ENCODE measurements at regions not wholly inside any gene's neighbourhood (a gene's known extent, or its start where the extent isn't known, plus 50 kb on each side); places are given as distances from the start of the nearest gene placed in this dataset.
A peak's percentile ranks its signal among the peaks of the same experiment; 100 is the strongest.

DNA sequence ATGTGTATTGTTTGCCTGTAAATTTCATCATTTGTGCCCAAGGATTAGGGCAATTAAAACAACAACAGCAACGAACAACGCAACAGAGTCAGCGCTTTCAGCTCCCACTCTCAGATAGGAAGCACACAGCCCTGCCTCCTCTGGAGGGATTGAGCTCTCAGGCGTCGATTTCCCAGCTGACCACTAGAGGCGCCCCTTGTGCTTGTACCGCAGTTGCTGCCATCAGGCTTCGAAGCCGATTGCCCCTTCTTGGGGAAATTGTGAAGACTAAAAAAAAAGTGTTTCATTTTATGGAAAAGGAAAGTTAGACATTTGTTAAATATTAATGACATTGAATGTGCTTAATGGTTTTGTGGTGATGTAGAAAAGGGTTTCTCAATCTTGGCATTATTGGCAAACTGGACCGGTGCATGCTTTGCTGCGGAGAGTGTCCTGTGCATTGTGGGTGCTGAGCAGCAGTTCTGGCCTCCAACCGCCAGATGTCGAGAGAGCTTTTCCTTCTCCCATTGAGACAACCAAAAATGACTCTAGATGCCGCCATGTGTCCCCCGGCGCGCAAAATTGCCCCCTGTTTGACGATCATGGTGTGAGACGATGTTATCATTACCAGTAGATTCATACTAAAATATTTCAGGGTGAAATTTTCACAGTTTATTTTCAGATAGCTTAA lies 650.4 kb upstream of the RBFOX1 start:
- no peak for DNase-seq (ENCODE audit: low read depth in 1 of 2, low spot score in 1 of 2)

GRCh38 chr16:6678586-6678985 lies 654.1 kb upstream of the RBFOX1 start:
- DNase-seq (ENCODE audit: low read depth in 1 of 2, low spot score in 1 of 2): no peak

DNA sequence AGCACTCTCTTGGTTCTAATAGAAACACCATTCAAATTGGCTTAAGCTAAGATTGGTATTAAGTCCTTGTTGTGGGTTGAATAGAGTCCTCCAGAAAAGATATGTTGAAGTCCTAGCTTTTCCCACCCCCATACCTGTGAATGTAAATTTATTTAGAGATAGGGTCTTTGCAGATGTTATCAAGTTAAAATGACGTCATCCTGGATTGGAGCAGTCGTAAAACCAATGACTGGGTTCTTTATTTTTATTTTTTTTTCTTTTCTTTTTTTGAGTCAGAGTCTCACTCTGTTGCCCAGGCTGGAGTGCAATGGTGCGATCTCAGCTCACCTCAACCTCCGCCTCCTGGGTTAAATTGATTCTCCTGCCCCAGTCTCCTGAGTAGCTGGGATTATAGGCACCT lies 658.6 kb upstream of the RBFOX1 start:
- no peak for DNase-seq (ENCODE audit: low read depth in 1 of 2, low spot score in 1 of 2)

- DNase-seq (ENCODE audit: low read depth in 1 of 2, low spot score in 1 of 2): no peak
Measured at GRCh38 chr16:6672507-6672906, 660.1 kb upstream of the RBFOX1 start.

GRCh38 chr16:6667393-6667792 lies 665.3 kb upstream of the RBFOX1 start:
- DNase-seq (ENCODE audit: low read depth in 1 of 2, low spot score in 1 of 2): no peak

DNA sequence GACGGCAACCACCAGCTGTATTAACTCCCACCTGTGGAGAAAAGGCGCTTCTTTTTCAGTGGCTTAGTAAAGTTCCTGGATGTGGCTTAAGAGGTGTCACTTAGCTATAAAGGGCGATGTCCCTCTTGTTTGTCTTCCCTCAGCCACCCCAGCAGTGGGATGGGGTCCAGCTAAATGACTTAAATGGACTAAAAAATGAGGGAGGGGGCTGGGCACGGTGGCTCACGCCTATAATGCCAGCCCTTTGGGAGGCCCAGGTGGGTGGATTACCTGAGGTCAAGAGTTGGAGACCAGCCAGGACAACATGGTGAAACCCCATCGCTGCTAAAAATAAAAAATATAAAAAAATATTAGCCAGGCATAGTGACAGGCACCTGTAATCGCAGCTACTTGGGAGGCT lies 667.5 kb upstream of the RBFOX1 start:
- no peak for DNase-seq (ENCODE audit: low read depth in 1 of 2, low spot score in 1 of 2)

DNA sequence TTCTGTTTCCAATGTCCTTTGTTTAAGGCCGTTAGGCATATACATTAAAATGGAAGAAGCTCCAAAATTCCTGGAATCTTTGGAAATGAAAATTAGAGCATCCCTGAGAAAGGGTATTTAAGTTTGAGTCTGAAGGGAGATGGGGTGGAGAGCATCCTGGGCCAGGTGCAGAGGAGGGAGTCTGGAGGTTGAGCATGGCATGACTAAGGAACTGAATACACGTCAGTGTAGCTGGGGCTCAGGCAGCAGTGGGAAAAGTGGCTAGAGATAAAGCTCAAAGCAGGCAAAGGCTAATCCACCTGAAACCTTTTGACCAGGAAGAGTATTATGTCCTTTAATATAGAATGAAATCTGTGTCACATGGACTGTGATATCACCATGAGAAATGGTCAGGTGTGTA lies 669.0 kb upstream of the RBFOX1 start:
- no peak for DNase-seq (ENCODE audit: low read depth in 1 of 2, low spot score in 1 of 2)

DNA sequence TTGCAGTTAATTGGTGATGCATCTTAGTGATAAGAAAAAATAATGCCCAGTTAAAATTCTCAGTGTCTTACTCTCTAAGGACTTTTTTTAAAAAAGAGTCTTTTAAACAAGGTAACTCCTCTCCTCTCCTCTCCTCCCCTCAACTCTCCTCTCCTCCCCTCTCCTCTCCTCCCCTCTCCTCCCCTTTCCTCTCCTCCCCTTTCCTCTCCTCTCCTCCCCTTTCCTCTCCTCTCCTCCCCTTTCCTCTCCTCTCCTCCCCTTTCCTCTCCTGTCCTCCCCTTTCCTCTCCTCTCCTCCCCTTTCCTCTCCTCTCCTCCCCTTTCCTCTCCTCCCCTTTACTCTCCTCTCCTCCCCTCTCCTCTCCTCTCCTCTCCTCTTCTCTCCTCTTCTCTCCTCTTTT lies 675.9 kb upstream of the RBFOX1 start:
- DNase-seq (ENCODE audit: low read depth in 1 of 2, low spot score in 1 of 2): no peak

- DNase-seq (ENCODE audit: low read depth in 1 of 2, low spot score in 1 of 2): no peak
Measured at GRCh38 chr16:6646891-6647290, 685.8 kb upstream of the RBFOX1 start.

DNA sequence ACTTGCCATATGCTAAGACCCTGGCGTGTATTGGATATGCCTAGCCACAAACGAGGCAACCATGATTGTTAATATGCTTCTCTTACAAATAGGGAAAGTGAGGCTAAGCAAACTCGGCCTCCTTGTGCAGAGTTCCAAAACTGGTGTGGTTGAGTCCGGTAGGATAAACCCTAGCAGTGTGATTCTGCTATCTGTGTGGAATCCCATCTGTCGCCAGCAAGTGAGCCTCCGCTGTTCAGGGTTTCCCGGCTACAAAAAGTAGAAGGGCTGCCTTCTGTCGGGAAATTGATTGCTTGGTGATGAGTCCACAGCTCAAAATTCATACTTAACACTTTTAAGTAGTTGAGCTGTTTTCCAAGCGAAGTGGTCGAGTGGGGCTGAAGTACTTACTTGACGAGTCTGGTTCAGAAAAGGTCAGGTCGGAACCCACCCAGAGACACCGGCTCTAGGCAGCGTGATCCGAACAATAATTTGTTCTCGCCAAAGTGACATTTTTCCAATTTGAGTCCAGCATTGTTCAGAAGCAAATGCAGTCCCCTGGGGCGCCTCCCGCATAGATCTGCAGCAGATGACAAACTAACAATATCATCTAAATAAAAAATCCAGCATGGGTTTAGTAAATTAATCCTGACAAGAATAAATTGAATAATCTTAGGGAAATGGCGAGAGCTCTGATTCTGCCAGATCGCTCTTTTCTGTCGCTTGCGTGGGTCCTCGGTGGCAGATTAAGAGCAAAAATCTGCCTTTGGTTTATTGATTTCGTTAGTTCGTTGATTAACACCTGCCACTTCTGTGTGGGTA lies 686.7 kb upstream of the RBFOX1 start:
- no peak for DNase-seq (ENCODE audit: low read depth in 1 of 2, low spot score in 1 of 2)

GRCh38 chr16:6644916-6645315 lies 687.7 kb upstream of the RBFOX1 start:
- DNase-seq (ENCODE audit: low read depth in 1 of 2, low spot score in 1 of 2): no peak

GRCh38 chr16:6643080-6643686 lies 689.5 kb upstream of the RBFOX1 start:
- peak; percentile 0 to 39 for DNase-seq (ENCODE audit: low read depth in 1 of 2, low spot score in 1 of 2)

DNA sequence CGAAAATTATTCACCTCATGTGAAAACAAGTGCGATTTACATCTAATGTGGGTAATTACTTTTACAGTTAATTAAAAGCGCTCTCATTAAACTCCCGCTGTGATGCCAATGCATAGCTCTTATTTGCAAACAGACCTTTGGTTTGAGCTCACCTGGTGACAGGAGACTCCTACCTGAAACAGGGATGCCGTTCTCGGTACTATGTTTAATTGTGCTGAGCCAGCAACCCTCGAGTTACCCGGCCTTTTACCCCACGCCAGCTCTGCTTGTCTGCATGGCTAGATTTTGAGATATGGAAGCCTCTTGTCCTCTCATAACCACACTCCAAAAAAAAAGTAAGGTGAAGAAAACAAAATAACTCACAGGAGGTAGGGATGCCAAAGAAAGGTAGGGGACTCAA lies 690.4 kb upstream of the RBFOX1 start:
- no peak for DNase-seq (ENCODE audit: low read depth in 1 of 2, low spot score in 1 of 2)

DNA sequence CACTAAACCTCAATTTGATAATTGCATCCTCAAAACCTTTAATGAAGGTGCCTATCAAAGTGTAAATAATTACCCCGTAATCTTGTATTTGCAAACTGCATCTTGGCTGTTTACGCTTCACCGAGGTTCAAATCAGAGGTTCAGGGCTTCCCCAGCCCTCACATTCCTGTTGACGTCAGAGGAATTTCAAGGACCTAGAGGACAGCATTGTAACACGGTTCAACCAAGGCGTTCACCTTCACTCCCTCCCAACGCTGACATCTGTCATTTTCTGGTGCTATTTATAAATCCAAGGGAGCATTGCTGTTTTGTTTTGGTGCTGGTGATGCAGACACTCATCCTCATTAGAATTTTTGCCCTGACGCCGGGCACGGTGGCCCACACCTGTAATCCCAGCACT lies 691.6 kb upstream of the RBFOX1 start:
- no peak for DNase-seq (ENCODE audit: low read depth in 1 of 2, low spot score in 1 of 2)

GRCh38 chr16:6636457-6636856 lies 696.2 kb upstream of the RBFOX1 start:
- no peak for DNase-seq (ENCODE audit: low read depth in 1 of 2, low spot score in 1 of 2)

GRCh38 chr16:6634151-6634550 lies 698.5 kb upstream of the RBFOX1 start:
- DNase-seq (ENCODE audit: low read depth in 1 of 2, low spot score in 1 of 2): no peak

DNA sequence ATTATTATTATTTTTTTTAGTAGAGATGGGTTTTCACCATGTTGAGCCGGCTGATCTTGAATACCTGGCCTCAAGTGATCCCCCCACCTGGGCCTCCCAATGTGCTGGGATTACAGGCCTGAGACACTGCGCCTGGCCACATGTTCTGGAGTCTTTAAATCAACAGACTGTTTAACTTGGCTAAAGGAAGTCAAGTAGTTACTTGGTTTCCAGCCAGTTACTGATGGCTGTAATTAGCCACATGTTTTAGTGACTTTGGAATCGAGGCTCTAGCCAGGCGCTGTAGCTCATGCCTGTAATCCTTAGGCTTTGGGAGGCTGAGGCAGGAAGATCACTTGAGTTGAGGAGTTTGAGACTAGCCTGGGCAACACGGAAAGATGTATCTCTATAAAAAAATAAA lies 699.2 kb upstream of the RBFOX1 start:
- no peak for DNase-seq (ENCODE audit: low read depth in 1 of 2, low spot score in 1 of 2)

DNA sequence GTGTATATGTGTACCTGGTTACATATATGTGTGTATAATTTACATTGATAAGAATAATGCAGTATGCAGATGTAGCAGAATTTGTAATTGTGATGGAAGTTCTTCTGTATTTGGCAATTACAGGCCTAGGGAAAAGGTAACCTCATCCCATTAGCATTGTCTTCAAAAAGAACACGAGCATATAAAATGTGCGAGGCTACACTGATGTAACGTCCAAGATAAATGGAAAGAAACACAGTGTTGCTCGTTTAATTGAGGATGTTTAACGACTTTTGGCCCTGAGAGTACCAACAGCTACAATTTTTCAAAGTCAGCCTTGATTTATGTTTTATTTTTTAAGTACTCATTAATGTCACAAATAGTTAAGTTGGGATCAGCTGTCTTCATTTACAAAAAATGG lies 703.5 kb upstream of the RBFOX1 start:
- no peak for DNase-seq (ENCODE audit: low read depth in 1 of 2, low spot score in 1 of 2)

DNA sequence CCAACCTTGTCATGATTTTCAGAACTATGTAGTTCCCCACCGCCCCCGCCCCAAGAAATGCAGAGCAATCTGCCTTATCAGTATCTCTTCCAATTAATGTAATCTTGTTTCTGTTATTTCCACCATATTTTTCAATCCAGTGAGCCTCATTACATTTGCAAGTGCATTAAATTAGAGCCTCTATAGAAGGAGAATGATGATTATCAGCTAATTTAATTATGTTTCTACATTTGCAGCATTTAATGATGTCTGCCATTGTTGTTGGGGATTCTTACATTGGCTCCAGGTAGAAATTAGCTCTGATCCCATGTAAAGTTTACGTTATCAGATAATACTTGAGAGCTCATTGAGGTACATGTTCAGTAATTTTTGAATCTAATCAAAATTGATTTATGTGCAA lies 707.0 kb upstream of the RBFOX1 start:
- no peak for DNase-seq (ENCODE audit: low read depth in 1 of 2, low spot score in 1 of 2)

- no peak for DNase-seq (ENCODE audit: low read depth in 1 of 2, low spot score in 1 of 2)
Measured at GRCh38 chr16:6618874-6619273, 713.8 kb upstream of the RBFOX1 start.

GRCh38 chr16:6616746-6617145 lies 715.9 kb upstream of the RBFOX1 start:
- DNase-seq (ENCODE audit: low read depth in 1 of 2, low spot score in 1 of 2): no peak

- DNase-seq (ENCODE audit: low read depth in 1 of 2, low spot score in 1 of 2): no peak
Measured at GRCh38 chr16:6615636-6616035, 717.0 kb upstream of the RBFOX1 start.

Measured in activated CD4-positive, alpha-beta T cell treated with anti-CD3 and anti-CD28 coated beads, Interleukin-2, amount 50 U/mL, for 24 hours (primary cell).